Stomach smooth muscle (tissue), 2 donors: ENCODE measurements at regions not wholly inside any gene's neighbourhood (a gene's known extent, or its start where the extent isn't known, plus 50 kb on each side); places are given as distances from the start of the nearest gene placed in this dataset.
"Not testable (repeated sequence)": the region's sequence is repeated elsewhere in the genome, so short reads cannot be mapped to it uniquely, and the experiment has no call there.

ENCODE experiments used
- H3K27ac ChIP-seq: one replicate; pipeline ENCODE4 v1.7.0; 2013; ENCODE audit warnings: mild to moderate bottlenecking, low read length, inconsistent platforms
- H3K27me3 ChIP-seq, 2 donors: one replicate each; pipeline ENCODE4 v1.7.0; 2013; ENCODE audit warnings: low read length in 2 of 2; ENCODE audit not compliant: insufficient read depth in 2 of 2, control insufficient read depth in 1 of 2
- H3K36me3 ChIP-seq, 2 donors: one replicate each; pipeline ENCODE4 v1.7.0; 2013; ENCODE audit warnings: low read length in 2 of 2; ENCODE audit not compliant: control insufficient read depth in 2 of 2, insufficient read depth in 2 of 2
- H3K4me1 ChIP-seq: one replicate; pipeline ENCODE4 v1.7.0; 2013; ENCODE audit warnings: low read length; ENCODE audit not compliant: control insufficient read depth, insufficient read depth
- H3K4me3 ChIP-seq, 2 donors: one replicate each; pipeline ENCODE4 v1.7.0; 2013; ENCODE audit warnings: low read length in 2 of 2
- H3K9ac ChIP-seq, 2 donors: one replicate each; pipeline ENCODE4 v1.7.0; 2013; ENCODE audit warnings: low read length in 2 of 2, mild to moderate bottlenecking in 1 of 2
- H3K9me3 ChIP-seq, 2 donors: one replicate each; pipeline ENCODE4 v1.7.0; 2013; ENCODE audit warnings: low read length in 2 of 2; ENCODE audit not compliant: control insufficient read depth in 2 of 2
- donor health status: healthy.
- donor health status: Pancreatic carcinoma.

- no peak overlapping the region for H3K9ac ChIP-seq
- H3K27me3 ChIP-seq: no peaks in the 10 kb centered on the region
- H3K27ac ChIP-seq: no peak overlapping the region
- H3K36me3 ChIP-seq: no peaks in the 10 kb centered on the region
- no peak overlapping the region for H3K4me3 ChIP-seq
- no peaks in the 10 kb centered on the region for H3K4me1 ChIP-seq
- no peaks in the 10 kb centered on the region for H3K9me3 ChIP-seq
Observed at GRCh38 chr12:127035011-127035879, 1231.7 kb upstream of the TMEM132C start.

DNA sequence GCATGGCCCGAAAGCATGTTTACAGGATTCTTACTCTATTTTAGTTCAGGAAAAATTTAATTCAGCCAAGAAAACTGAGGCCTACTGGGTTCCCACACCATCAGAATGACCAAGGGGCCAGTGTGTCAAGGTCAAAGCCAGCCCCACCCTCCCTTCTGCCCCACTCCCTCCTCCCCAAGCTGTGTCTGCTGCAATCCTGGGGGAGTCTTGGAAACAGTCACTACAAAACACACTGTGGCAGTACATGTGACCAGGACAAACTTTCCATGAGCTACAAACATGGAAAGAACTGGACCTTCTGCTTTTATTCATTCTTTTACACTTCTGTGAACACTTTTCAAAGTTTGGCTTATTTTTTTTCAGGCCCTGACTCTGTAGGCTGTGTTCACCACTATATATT lies 1228.8 kb upstream of the TMEM132C start:
- Histone ChIP-seq H3K27ac (no peak overlapping the region), H3K36me3 (no peaks in the 10 kb centered on the region), H3K9ac (no peak overlapping the region), H3K4me3 (no peak overlapping the region), H3K9me3 (no peaks in the 10 kb centered on the region), H3K4me1 (no peaks in the 10 kb centered on the region), H3K27me3 (no peaks in the 10 kb centered on the region)

- H3K27ac ChIP-seq: no peak overlapping the region
Observed at GRCh38 chr12:127038761-127039160, 1228.2 kb upstream of the TMEM132C start.

GRCh38 chr12:127041985-127042625 lies 1224.9 kb upstream of the TMEM132C start:
- no peaks in the 10 kb centered on the region for H3K36me3 ChIP-seq
- no peaks in the 10 kb centered on the region for H3K27me3 ChIP-seq
- H3K4me3 ChIP-seq: no peak overlapping the region
- H3K27ac ChIP-seq: no peak overlapping the region
- H3K9ac ChIP-seq: no peak overlapping the region
- no peaks in the 10 kb centered on the region for H3K4me1 ChIP-seq
- H3K9me3 ChIP-seq: no peaks in the 10 kb centered on the region

More at GRCh38 chr12:127038761-127039160, 1228.2 kb upstream of the TMEM132C start:
- no peaks in the 10 kb centered on the region for H3K36me3 ChIP-seq
- H3K9me3 ChIP-seq: no peaks in the 10 kb centered on the region
- no peaks in the 10 kb centered on the region for H3K4me1 ChIP-seq
- H3K9ac ChIP-seq: no peak overlapping the region
- no peaks in the 10 kb centered on the region for H3K27me3 ChIP-seq
- no peak overlapping the region for H3K4me3 ChIP-seq

DNA sequence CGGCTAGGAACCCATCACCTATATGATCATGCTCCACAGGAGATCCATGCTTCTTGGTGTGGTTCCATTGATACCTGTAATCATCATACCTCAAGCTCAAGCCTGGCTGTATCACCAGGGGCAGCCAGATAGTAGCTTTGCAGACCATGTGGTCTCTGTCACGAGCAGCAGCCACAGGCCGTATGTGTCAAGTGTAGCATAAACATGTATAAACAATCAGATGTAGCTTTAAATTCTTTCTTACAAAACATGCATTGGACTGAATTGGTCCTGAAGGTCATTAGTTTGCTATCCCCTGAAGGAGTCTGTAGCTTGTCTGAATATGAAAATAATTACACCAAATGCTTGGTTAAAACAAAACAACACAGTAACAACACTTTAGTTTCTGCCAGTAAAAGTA lies 1223.2 kb upstream of the TMEM132C start:
- Histone ChIP-seq H3K27me3 (no peaks in the 10 kb centered on the region), H3K9me3 (no peaks in the 10 kb centered on the region), H3K36me3 (no peaks in the 10 kb centered on the region), H3K4me1 (no peaks in the 10 kb centered on the region), H3K27ac (no peak overlapping the region), H3K9ac (no peak overlapping the region), H3K4me3 (no peak overlapping the region)

DNA sequence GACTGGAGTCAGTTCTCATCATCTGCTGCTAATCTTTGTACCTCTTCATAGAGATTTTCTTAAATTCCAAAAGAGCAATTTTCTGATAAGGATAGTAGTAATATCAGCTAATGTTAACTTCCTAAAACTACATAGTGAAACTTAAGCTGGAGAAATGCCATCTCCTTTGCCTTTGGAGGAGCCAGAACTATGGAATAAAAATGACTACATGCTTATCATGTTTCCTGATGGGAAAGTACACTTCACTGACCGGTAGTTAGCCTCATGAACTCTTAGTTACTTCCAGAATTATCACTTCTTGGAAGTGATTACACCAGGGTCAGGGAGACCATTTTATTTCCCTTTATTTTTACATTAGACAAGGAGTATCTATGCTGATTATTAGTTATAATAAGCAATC lies 1222.1 kb upstream of the TMEM132C start:
- no peak overlapping the region for H3K27ac ChIP-seq
- H3K9ac ChIP-seq: no peak overlapping the region
- no peaks in the 10 kb centered on the region for H3K9me3 ChIP-seq
- H3K36me3 ChIP-seq: no peaks in the 10 kb centered on the region
- no peaks in the 10 kb centered on the region for H3K4me1 ChIP-seq
- no peak overlapping the region for H3K4me3 ChIP-seq
- H3K27me3 ChIP-seq: no peaks in the 10 kb centered on the region

DNA sequence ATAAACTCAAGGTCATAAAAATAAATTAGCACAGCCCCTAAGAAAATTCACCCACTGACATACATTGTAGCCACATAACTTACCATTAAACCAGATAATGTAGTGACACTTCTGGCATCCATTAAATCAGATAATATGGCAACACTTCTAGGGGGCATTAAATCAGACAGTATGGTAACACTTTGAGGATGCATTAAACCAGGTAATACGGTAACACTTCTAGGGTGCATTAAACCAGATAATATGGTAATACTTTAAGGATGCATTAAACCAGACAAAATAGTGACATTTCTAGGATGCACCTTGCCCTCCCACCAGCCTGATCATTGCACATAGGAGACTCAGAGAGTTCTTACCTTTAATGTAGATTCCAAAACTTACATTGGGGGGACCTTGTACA lies 1220.5 kb upstream of the TMEM132C start:
- H3K27ac ChIP-seq: no peak overlapping the region
- no peak overlapping the region for H3K4me3 ChIP-seq
- no peaks in the 10 kb centered on the region for H3K27me3 ChIP-seq
- no peaks in the 10 kb centered on the region for H3K9me3 ChIP-seq
- no peaks in the 10 kb centered on the region for H3K36me3 ChIP-seq
- H3K9ac ChIP-seq: no peak overlapping the region
- no peaks in the 10 kb centered on the region for H3K4me1 ChIP-seq

GRCh38 chr12:127048057-127048456 lies 1218.9 kb upstream of the TMEM132C start:
- H3K9me3 ChIP-seq: no peaks in the 10 kb centered on the region
- H3K27me3 ChIP-seq: no peaks in the 10 kb centered on the region
- H3K9ac ChIP-seq: no peak overlapping the region
- H3K4me3 ChIP-seq: no peak overlapping the region
- H3K27ac ChIP-seq: no peak overlapping the region
- H3K4me1 ChIP-seq: no peaks in the 10 kb centered on the region
- no peaks in the 10 kb centered on the region for H3K36me3 ChIP-seq

GRCh38 chr12:127048525-127048924 lies 1218.4 kb upstream of the TMEM132C start:
- not testable (repeated sequence) for H3K27me3 ChIP-seq, H3K27ac ChIP-seq, H3K4me3 ChIP-seq, H3K36me3 ChIP-seq, H3K9ac ChIP-seq, H3K9me3 ChIP-seq, H3K4me1 ChIP-seq

GRCh38 chr12:127051139-127051538 lies 1215.8 kb upstream of the TMEM132C start:
- no peaks in the 10 kb centered on the region for H3K36me3 ChIP-seq
- no peak overlapping the region for H3K27ac ChIP-seq
- H3K4me3 ChIP-seq: no peak overlapping the region
- H3K9me3 ChIP-seq: no peaks in the 10 kb centered on the region
- H3K27me3 ChIP-seq: no peaks in the 10 kb centered on the region
- H3K4me1 ChIP-seq: no peaks in the 10 kb centered on the region
- H3K9ac ChIP-seq: no peak overlapping the region
